ENCODE measurements at regions not wholly inside any gene's neighbourhood (a gene's known extent, or its start where the extent isn't known, plus 50 kb on each side); places are given as distances from the start of the nearest gene placed in this dataset.

- ChIA-PET CTCF (ENCODE audit: low intra/inter-chr PET ratio, low total read pairs) (no interaction called here), POLR2A (no interaction called here)
- no peaks in the 10 kb centered on the region for H3K79me2 ChIP-seq (ENCODE audit: insufficient read depth, low read length)
- in situ Hi-C loops (cut with HindIII; ENCODE audit: extremely low pct_ligation_motif_present, low pct_unique_long_range_greater_than_20kb) = loop anchor here (25.0 kb wide), 1 partner anchor 1066 kb away; no protein-coding TSS in a partner anchor
- FAIRE-seq = no peak
- H3K4me3 ChIP-seq (replicated peaks in 1 of 3; ENCODE audit: insufficient read depth in 1 of 3, low read depth in 2 of 3, low read length in 3 of 3) = no peak overlapping the region
- no peak overlapping the region for H3K9ac ChIP-seq (ENCODE audit: insufficient read depth, low read depth, low read length)
- H3K36me3 ChIP-seq (replicated peaks in 1 of 2; ENCODE audit: control insufficient read depth in 1 of 2, insufficient read depth in 2 of 2, low read length in 2 of 2) = no peaks in the 10 kb centered on the region
- H4K20me1 ChIP-seq (ENCODE audit: insufficient read depth, low read length) = no peaks in the 10 kb centered on the region
- H3K4me2 ChIP-seq (ENCODE audit: low read depth, low read length) = no peak overlapping the region
- no peak overlapping the region for H3K27ac ChIP-seq (ENCODE audit: extremely low read length, insufficient read depth, low read length)
- WGBS (ENCODE audit: low lambda C conversion rate) = 4% methylated on average over 2 of the region's 2 CpGs
- H3K4me1 ChIP-seq (ENCODE audit: insufficient read depth, low read length) = no peaks in the 10 kb centered on the region
- no peak overlapping the region for H2AFZ ChIP-seq (ENCODE audit: low read length)
- H3K27me3 ChIP-seq (ENCODE audit: control insufficient read depth in 1 of 2, insufficient read depth in 2 of 2, low read length in 2 of 2) = peaks cover 0 to 23% of the 10 kb centered on the region in 2 experiments; a peak in 3 of 5 replicates
- no peaks in the 10 kb centered on the region for H3K9me3 ChIP-seq (ENCODE audit: low read length)
- no peak for DNase-seq (ENCODE audit: low spot score)
- no peak for ATAC-seq
- BruUV-seq (replicated peaks) = no TSS peak
- intact Hi-C loops (cut with micrococcal nuclease; ENCODE audit: unreplicated experiment) = no loop called here
- no peak for TF ChIP-seq SNRNP70 (IDR thresholded peaks at IDR 0.05; ENCODE audit: low read depth, low read length)
- TF ChIP-seq ZBTB33 (CRISPR knock-in tag; IDR thresholded peaks at IDR 0.05) = no peak
- no peak for TF ChIP-seq ZNF33B (CRISPR knock-in tag; IDR thresholded peaks at IDR 0.05)
- TF ChIP-seq REST (IDR thresholded peaks at IDR 0.05; ENCODE audit: borderline replicate concordance in 1 of 2, low read depth in 1 of 2, low read length in 2 of 2) = no peak
- no peak for TF ChIP-seq TBL1XR1 (IDR thresholded peaks at IDR 0.05; ENCODE audit: borderline replicate concordance, low read length, partially characterized antibody)
- no peak for TF ChIP-seq NFRKB (IDR thresholded peaks at IDR 0.05)
- no peak for TF ChIP-seq SMAD1 (CRISPR knock-in tag; IDR thresholded peaks at IDR 0.05; ENCODE audit: borderline replicate concordance, low read depth)
- TF ChIP-seq HDAC1 (CRISPR knock-in tag; IDR thresholded peaks at IDR 0.05) = no peak
- no peak for TF ChIP-seq ZNF18 (CRISPR knock-in tag; IDR thresholded peaks at IDR 0.05; ENCODE audit: insufficient replicate concordance)
- TF ChIP-seq ZNF530 (CRISPR knock-in tag; IDR thresholded peaks at IDR 0.05; ENCODE audit: low read depth) = no peak
- TF ChIP-seq FOSL2 (CRISPR knock-in tag; IDR thresholded peaks at IDR 0.05) = no peak
- no peak for TF ChIP-seq SALL1 (CRISPR knock-in tag; IDR thresholded peaks at IDR 0.05)
- TF ChIP-seq NKX3-1 (CRISPR knock-in tag; IDR thresholded peaks at IDR 0.05) = no peak
- no peak for TF ChIP-seq ZNF557 (CRISPR knock-in tag; IDR thresholded peaks at IDR 0.05)
- TF ChIP-seq TCF7 (IDR thresholded peaks at IDR 0.05; ENCODE audit: low read depth) = no peak
- TF ChIP-seq GATAD2A (CRISPR knock-in tag; IDR thresholded peaks at IDR 0.05) = no peak
- TF ChIP-seq FOXO4 (CRISPR knock-in tag; conservative IDR thresholded peaks at IDR 0.05) = no peak
- TF ChIP-seq SP5 (CRISPR knock-in tag; IDR thresholded peaks at IDR 0.05; ENCODE audit: borderline replicate concordance, low read depth) = no peak
- TF ChIP-seq PHB2 (IDR thresholded peaks at IDR 0.05; ENCODE audit: partially characterized antibody) = no peak
These were observed 452.7 kb upstream of the HS6ST1 start for GRCh38 chr2:128771401-128771800.
